Lower leg skin (tissue), 4 donors: ENCODE measurements at regions not wholly inside any gene's neighbourhood (a gene's known extent, or its start where the extent isn't known, plus 50 kb on each side); places are given as distances from the start of the nearest gene placed in this dataset.

Source experiments
- DNase-seq, 2 donors: peaks; one replicate each; pipeline ENCODE4 v3.0.0-alpha.2; 2019; ENCODE audit warnings: low spot score in 2 of 2
- H3K4me3 ChIP-seq: fragments of 200-600 bp; sonication (generic); 2 replicates; pipeline ENCODE4 v1.5.1; 2017; ENCODE audit warnings: mild to moderate bottlenecking, low read depth; ENCODE audit not compliant: poor library complexity, severe bottlenecking
- POLR2A ChIP-seq, 2 donors: fragments of 450-650 bp; IDR thresholded peaks; one replicate each; pipeline ENCODE4 v1.6.1; 2016 to 2017; ENCODE audit warnings: antibody characterized with exemption in 2 of 2, mild to moderate bottlenecking in 1 of 2, moderate library complexity in 1 of 2
- WGBS, 2 donors: methylation state at CpG; one replicate each; pipeline ENCODE4 v1.1.5; 2018; 5-methylcytosine and 5-hydroxymethylcytosine counted together
- intact Hi-C: fragments of 100-400 bp; cut with DNase I; formaldehyde crosslinking; loops from one replicate; pipeline ENCODE4 v1.15.0; 2023; ENCODE audit warnings: low total_unique reads
- TF ChIP-seq, protein P1 (sequence below), 3 donors: fragments of 450-650 bp; IDR thresholded peaks; one replicate each; pipeline ENCODE4 v1.5.1; 2016; ENCODE audit warnings: antibody characterized with exemption in 3 of 3, mild to moderate bottlenecking in 3 of 3, moderate library complexity in 2 of 3

DNA sequence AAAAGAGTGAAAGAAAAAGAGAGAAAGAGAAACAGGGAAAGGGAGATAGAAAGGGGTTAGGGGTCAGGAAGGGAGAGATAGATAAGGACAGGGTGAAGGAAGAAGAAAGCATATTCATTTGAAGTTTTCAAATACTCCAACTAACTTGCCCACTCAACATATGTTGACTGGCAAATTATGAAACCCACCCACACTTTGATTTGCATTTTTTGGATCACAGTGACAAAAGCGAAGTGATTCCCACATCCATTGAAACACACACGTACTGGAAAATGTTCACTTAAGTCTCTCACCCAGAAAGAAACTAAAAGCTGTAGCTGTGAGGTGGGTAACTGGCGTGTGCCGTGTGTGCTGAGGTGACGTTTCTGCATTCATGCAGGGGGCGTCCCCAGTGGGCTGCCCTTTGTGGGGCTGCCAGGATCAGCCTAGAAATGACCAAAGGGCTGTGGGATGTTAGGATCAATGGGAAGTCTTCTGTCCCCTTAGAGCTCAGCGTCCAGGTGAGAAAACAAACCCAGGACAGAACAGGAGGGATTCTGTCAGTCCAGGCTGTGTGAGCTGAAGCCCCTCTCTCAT is 134.9 kb upstream of the ADARB2 start:
- H3K4me3 ChIP-seq, result no peak overlapping the region
- no peak for TF ChIP-seq POLR2A (IDR thresholded peaks at IDR 0.05)
- TF ChIP-seq, protein P1, sequence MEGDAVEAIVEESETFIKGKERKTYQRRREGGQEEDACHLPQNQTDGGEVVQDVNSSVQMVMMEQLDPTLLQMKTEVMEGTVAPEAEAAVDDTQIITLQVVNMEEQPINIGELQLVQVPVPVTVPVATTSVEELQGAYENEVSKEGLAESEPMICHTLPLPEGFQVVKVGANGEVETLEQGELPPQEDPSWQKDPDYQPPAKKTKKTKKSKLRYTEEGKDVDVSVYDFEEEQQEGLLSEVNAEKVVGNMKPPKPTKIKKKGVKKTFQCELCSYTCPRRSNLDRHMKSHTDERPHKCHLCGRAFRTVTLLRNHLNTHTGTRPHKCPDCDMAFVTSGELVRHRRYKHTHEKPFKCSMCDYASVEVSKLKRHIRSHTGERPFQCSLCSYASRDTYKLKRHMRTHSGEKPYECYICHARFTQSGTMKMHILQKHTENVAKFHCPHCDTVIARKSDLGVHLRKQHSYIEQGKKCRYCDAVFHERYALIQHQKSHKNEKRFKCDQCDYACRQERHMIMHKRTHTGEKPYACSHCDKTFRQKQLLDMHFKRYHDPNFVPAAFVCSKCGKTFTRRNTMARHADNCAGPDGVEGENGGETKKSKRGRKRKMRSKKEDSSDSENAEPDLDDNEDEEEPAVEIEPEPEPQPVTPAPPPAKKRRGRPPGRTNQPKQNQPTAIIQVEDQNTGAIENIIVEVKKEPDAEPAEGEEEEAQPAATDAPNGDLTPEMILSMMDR (IDR thresholded peaks at IDR 0.05), result no peak
- intact Hi-C loops, result no loop called here
- no peak for DNase-seq
- 72 to 78% methylated on average over 7 of the region's 7 CpGs for WGBS, 2 donors

DNA sequence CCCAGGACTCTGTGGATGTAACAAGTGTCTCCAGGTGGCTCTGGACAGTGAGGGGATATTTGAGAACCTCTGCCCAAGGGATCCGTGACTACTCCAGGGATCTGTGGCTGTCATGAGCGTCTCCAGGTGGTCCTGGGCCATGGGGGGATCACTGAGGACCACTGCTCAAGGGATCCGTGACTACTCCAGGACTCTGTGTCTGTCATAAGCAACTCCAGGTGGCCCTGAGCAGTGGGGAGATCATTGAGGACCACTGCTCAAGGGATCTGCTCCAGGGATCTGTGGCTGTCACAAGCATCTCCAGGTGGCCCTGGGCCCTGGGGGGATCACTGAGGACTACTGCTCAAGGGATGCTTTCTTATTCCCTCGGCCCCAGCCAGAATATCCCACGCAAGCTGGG is 133.2 kb upstream of the ADARB2 start:
- 59 to 77% methylated on average over 3 to 5 of the region's 5 CpGs for WGBS, 2 donors
- no peak overlapping the region for H3K4me3 ChIP-seq
- TF ChIP-seq, protein P1 (IDR thresholded peaks at IDR 0.05), result no peak
- no peak for TF ChIP-seq POLR2A (IDR thresholded peaks at IDR 0.05)
- DNase-seq, result no peak
- intact Hi-C loops, result no loop called here

DNA sequence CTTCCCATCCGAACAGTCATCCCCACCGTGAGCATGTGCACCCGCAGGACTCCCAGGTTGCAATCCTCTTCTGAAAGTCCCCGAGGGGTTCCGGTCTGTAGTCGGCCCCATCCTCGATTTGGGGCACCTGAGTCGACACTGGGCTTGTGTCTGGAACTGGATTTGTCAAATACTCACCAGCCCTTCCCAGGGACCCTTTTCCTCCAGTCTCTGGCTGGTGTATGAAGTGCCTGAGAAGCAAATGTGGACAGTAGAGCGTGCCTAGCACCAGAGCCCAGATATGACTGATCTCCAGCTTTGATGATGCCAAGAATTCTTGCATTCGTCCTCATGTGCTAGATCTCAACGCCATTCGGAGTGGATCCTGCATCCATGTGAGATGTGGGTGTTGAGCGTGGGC is 132.5 kb upstream of the ADARB2 start:
- TF ChIP-seq, protein P1 (IDR thresholded peaks at IDR 0.05), result no peak
- TF ChIP-seq POLR2A (IDR thresholded peaks at IDR 0.05), result no peak
- intact Hi-C loops, result no loop called here
- DNase-seq, result no peak
- H3K4me3 ChIP-seq, result no peak overlapping the region
- WGBS, 2 donors, result 87 to 92% methylated on average over 12 to 13 of the region's 13 CpGs

DNA sequence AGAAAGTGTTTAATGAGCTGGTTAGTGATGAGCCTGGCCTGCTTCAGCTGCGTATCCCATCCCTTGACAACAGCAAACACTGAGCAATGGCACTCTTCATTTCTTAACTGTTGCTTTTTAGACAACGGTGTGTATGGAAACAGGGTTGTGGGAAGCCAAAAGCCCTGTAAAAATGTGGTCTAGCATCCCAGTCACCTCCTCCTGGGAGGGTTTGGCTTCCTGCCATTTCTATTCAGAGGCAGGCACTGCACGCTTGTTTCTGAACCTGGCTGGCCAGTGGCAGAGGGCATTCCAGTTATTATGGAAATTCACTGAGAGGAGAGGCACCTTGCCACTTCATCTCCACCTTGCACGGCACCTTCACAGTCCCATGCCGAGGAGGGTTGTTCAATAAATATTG is 123.0 kb upstream of the ADARB2 start:
- no peak overlapping the region for H3K4me3 ChIP-seq
- no peak for DNase-seq
- WGBS, 2 donors, result 67 to 76% methylated on average over 5 of the region's 5 CpGs
- intact Hi-C loops, result no loop called here
- TF ChIP-seq, protein P1 (IDR thresholded peaks at IDR 0.05), result no peak
- no peak for TF ChIP-seq POLR2A (IDR thresholded peaks at IDR 0.05)

DNA sequence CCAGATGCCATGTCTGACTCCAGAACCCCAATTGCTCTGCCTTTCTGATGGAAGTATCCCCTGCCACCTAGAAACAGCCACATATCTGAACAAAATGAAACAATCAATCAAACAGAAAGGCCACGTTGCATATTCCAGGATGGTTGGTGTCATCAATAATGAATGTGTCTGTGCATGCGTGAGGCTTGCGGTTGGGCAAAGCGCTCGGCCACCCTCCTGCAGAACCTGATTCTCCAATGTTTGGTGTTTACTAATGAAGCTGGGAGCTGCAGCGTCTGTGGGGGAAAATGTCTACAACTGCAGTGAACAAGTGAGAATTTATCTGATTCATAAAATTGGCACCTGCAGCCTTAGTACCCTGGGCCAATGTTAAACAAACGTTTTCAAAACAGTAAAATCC is 121.2 kb upstream of the ADARB2 start:
- TF ChIP-seq POLR2A (IDR thresholded peaks at IDR 0.05), result no peak
- TF ChIP-seq, protein P1 (IDR thresholded peaks at IDR 0.05), result no peak
- WGBS, 2 donors, result 46 to 49% methylated on average over 7 of the region's 7 CpGs

DNA sequence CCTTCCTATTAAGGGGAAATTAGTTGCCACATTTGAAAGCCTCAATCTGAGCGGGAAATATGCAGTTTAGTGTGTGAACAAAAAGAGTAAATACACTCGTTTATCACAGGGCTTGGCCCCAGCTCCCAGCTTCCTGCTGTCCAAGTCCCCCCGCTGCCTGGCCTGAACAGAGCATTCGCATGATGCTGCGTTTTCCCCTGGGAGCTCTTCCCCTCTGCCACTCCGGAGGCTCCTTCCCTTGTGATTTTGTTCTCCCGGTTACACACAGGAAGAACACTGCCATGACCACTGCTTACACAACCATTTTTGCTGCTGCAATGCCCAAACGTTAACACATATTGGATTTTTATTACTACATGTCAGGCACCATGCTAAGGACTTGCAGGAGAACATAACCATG is 120.7 kb upstream of the ADARB2 start:
- no peak overlapping the region for H3K4me3 ChIP-seq
- no peak for TF ChIP-seq POLR2A (IDR thresholded peaks at IDR 0.05)
- TF ChIP-seq, protein P1 (IDR thresholded peaks at IDR 0.05), result no peak
- whole genome bisulfite sequencing, 2 donors, result 58 to 61% methylated on average over 8 of the region's 8 CpGs
- DNase-seq, result no peak
- intact Hi-C loops, result no loop called here

More for the DNA sequence above, 121.2 kb upstream of the ADARB2 start:
- no peak for DNase-seq
- H3K4me3 ChIP-seq, result no peak overlapping the region
- intact Hi-C loops, result no loop called here
